B cell (primary cell): ENCODE measurements at regions not wholly inside any gene's neighbourhood (a gene's known extent, or its start where the extent isn't known, plus 50 kb on each side); places are given as distances from the start of the nearest gene placed in this dataset.

Experiments used
- ATAC-seq: fragments of 200-7000 bp; cut with Tn5 transposase; one replicate; pipeline ENCODE4 v1.10.0; 2021; ENCODE audit warnings: low read depth, mild to moderate bottlenecking, moderate number of reproducible peaks, moderate library complexity
- CTCF ChIA-PET: fragments of 350-600 bp; sonication (Branson Sonifier 250); formaldehyde crosslinking; loops from one replicate; lab custom pipeline; 2021; ENCODE audit warnings: antibody characterized with exemption, inconsistent platforms; lab: Charles Lee
- POLR2A ChIA-PET: fragments of 350-600 bp; sonication (Branson Sonifier 250); formaldehyde crosslinking; loops from one replicate; lab custom pipeline; 2021; ENCODE audit warnings: antibody characterized with exemption; lab: Charles Lee
- DNase-seq: peaks from one replicate; pipeline ENCODE4 v3.0.0; 2013
- H2AFZ ChIP-seq: 2 replicates; pipeline ENCODE4 v1.6.1; 2012; ENCODE audit warnings: mild to moderate bottlenecking, low read depth, low read length; ENCODE audit not compliant: insufficient read depth, poor library complexity, severe bottlenecking
- H3K27ac ChIP-seq, 2 donors: 1 replicate in 1 of 2; 2 replicates in 1 of 2; pipeline ENCODE4 v1.5.1; 2012 to 2013; ENCODE audit warnings: low read length in 2 of 2, mild to moderate bottlenecking in 2 of 2, moderate library complexity in 1 of 2
- H3K27me3 ChIP-seq, 4 experiments: fragments of 200-600 bp in 1 of 4; sonication (generic) in 1 of 4; replicated peaks in 1 of 4; 1 replicate in 2 of 4; 2 replicates in 2 of 4; pipeline versions ENCODE4 v1.6.1 to v1.7.0; 2013 to 2016; ENCODE audit warnings: low read length in 3 of 4, mild to moderate bottlenecking in 2 of 4, mixed read lengths in 1 of 4, moderate library complexity in 1 of 4; ENCODE audit not compliant: insufficient read depth in 4 of 4, control insufficient read depth in 3 of 4; ENCODE audit errors: control extremely low read depth in 1 of 4
- H3K36me3 ChIP-seq, 2 experiments: replicated peaks in 1 of 2; 1 replicate in 1 of 2; 2 replicates in 1 of 2; pipeline versions ENCODE4 v1.6.1 to v1.7.1; 2013; ENCODE audit warnings: low read length in 1 of 2; ENCODE audit not compliant: insufficient read depth in 2 of 2, control insufficient read depth in 1 of 2; ENCODE audit errors: control extremely low read depth in 1 of 2, extremely low read depth in 1 of 2
- H3K4me1 ChIP-seq, 2 donors: fragments of 200-600 bp in 1 of 2; sonication (generic) in 1 of 2; 1 replicate in 1 of 2; 2 replicates in 1 of 2; pipeline versions ENCODE4 v1.5.1 to v1.6.1; 2013 to 2017; ENCODE audit warnings: low read length in 2 of 2; ENCODE audit not compliant: control insufficient read depth in 2 of 2, insufficient read depth in 2 of 2
- H3K4me2 ChIP-seq: replicated peaks from 2 replicates; pipeline ENCODE3; 2012; ENCODE audit warnings: mild to moderate bottlenecking, low read depth, low read length; ENCODE audit not compliant: poor library complexity, severe bottlenecking
- H3K4me3 ChIP-seq, 5 experiments: fragments of 200-600 bp in 1 of 5; sonication (generic) in 1 of 5; 1 replicate in 3 of 5; 2 replicates in 2 of 5; pipeline versions ENCODE4 v1.5.1 to v1.7.0; 2011 to 2016; ENCODE audit warnings: low read length in 4 of 5, mild to moderate bottlenecking in 4 of 5, low read depth in 2 of 5, control low read depth in 1 of 5, moderate library complexity in 1 of 5; ENCODE audit not compliant: insufficient read depth in 1 of 5; ENCODE audit errors: control extremely low read depth in 1 of 5, extremely low read depth in 1 of 5
- H3K79me2 ChIP-seq: fragments of 200-600 bp; sonication (generic); one replicate; pipeline ENCODE4 v1.6.0; 2016; ENCODE audit warnings: low read length; ENCODE audit not compliant: control insufficient read depth, insufficient read depth
- H3K9ac ChIP-seq: fragments of 200-600 bp; sonication (generic); 2 replicates; pipeline ENCODE4 v1.6.1; 2017; ENCODE audit warnings: mild to moderate bottlenecking, low read length, moderate library complexity
- H3K9me3 ChIP-seq, 3 donors: one replicate each; pipeline versions ENCODE4 v1.6.1 to v1.7.1; 2013; ENCODE audit warnings: low read length in 2 of 3; ENCODE audit not compliant: control insufficient read depth in 2 of 3, insufficient read depth in 1 of 3; ENCODE audit errors: control extremely low read depth in 1 of 3
- H4K20me1 ChIP-seq: 2 replicates; pipeline ENCODE4 v1.6.0; 2012; ENCODE audit warnings: mild to moderate bottlenecking, low read length; ENCODE audit not compliant: insufficient read depth, control insufficient read depth, poor library complexity, severe bottlenecking
- H3K27ac Mint-ChIP-seq: one replicate; pipeline ENCODE4 v1.8.0; 2021; ENCODE audit warnings: mixed read lengths
- H3K27me3 Mint-ChIP-seq: one replicate; pipeline ENCODE4 v1.8.0; 2021; ENCODE audit warnings: mixed read lengths
- H3K4me1 Mint-ChIP-seq: one replicate; pipeline ENCODE4 v1.8.0; 2021; ENCODE audit warnings: mixed read lengths
- H3K4me3 Mint-ChIP-seq: one replicate; pipeline ENCODE4 v1.8.0; 2021; ENCODE audit warnings: mixed read lengths
- H3K9me3 Mint-ChIP-seq: one replicate; pipeline ENCODE4 v1.8.0; 2022; ENCODE audit warnings: mixed read lengths; ENCODE audit not compliant: insufficient read depth
- EZH2 ChIP-seq: IDR thresholded peaks from 2 replicates; pipeline ENCODE4 v1.6.1; 2012; ENCODE audit warnings: borderline replicate concordance, low read depth, mild to moderate bottlenecking, moderate library complexity, low read length; ENCODE audit not compliant: insufficient read depth, poor library complexity, severe bottlenecking
- WGBS: methylation state at CpG from one replicate; pipeline ENCODE4 v1.1.5; 2013; ENCODE audit warnings: missing lambda C conversion rate; ENCODE audit not compliant: insufficient coverage; 5-methylcytosine and 5-hydroxymethylcytosine counted together
- intact Hi-C: fragments of 100-400 bp; cut with micrococcal nuclease; formaldehyde crosslinking; loops from one replicate; pipeline ENCODE4 v1.10.0; 2022
- TF ChIP-seq, protein P1 (sequence below): fragments of 200-600 bp; IDR thresholded peaks from one replicate; pipeline ENCODE4 v1.8.0; 2022; ENCODE audit warnings: antibody characterized with exemption, mild to moderate bottlenecking

GRCh38 chr5:174947548-174947947 is 223.2 kb downstream of the MSX2 start:
- Mint-ChIP-seq H3K4me3 (no peak overlapping the region), H3K9me3 (no peaks in the 10 kb centered on the region), H3K27me3 (peaks cover 4% of the 10 kb centered on the region), H3K4me1 (no peaks in the 10 kb centered on the region), H3K27ac (no peak overlapping the region)
- H3K4me2 ChIP-seq = no peak overlapping the region
- WGBS = 100% methylated on average over 1 of the region's 1 CpG
- no peaks in the 10 kb centered on the region for H3K9me3 ChIP-seq
- ATAC-seq = no peak
- H3K4me1 ChIP-seq = no peaks in the 10 kb centered on the region
- no peak overlapping the region for H3K9ac ChIP-seq
- H3K27ac ChIP-seq = no peak overlapping the region
- H2AFZ ChIP-seq = no peak overlapping the region
- TF ChIP-seq, protein P1, sequence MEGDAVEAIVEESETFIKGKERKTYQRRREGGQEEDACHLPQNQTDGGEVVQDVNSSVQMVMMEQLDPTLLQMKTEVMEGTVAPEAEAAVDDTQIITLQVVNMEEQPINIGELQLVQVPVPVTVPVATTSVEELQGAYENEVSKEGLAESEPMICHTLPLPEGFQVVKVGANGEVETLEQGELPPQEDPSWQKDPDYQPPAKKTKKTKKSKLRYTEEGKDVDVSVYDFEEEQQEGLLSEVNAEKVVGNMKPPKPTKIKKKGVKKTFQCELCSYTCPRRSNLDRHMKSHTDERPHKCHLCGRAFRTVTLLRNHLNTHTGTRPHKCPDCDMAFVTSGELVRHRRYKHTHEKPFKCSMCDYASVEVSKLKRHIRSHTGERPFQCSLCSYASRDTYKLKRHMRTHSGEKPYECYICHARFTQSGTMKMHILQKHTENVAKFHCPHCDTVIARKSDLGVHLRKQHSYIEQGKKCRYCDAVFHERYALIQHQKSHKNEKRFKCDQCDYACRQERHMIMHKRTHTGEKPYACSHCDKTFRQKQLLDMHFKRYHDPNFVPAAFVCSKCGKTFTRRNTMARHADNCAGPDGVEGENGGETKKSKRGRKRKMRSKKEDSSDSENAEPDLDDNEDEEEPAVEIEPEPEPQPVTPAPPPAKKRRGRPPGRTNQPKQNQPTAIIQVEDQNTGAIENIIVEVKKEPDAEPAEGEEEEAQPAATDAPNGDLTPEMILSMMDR = no peak
- no peak for TF ChIP-seq EZH2
- no peak for DNase-seq
- H3K27me3 ChIP-seq = no peaks in the 10 kb centered on the region
- intact Hi-C loops = no loop called here
- no peaks in the 10 kb centered on the region for H4K20me1 ChIP-seq
- no peaks in the 10 kb centered on the region for H3K79me2 ChIP-seq
- POLR2A ChIA-PET = no interaction called here
- no peak overlapping the region for H3K4me3 ChIP-seq
- H3K36me3 ChIP-seq = no peaks in the 10 kb centered on the region
- CTCF ChIA-PET = interaction anchor here (1.4 kb wide), 1 partner anchor 10 kb away, joined by 5 read pairs; no protein-coding TSS in a partner anchor

DNA sequence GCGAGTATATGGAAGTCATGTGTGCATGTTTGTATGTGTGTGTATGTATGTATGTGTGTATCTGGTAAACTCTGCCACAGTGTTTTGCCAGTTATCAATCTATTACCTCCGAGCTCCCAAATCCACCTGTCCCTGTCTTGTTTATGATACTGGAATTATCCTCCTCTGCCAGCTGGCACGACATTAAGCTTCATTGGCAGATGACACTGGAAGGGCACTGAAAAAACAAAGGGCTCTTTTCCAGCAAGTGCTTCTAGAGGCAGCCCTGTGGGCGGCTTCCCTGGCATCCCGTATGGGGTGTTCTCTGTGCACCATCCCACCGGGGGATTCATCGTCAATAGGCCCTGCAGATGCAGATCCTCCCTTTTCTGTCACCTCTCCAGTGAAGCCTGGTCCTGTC is 221.5 kb downstream of the MSX2 start:
- no peak overlapping the region for H3K27ac Mint-ChIP-seq
- ATAC-seq (no peak), DNase-seq (no peak)
- H3K4me1 Mint-ChIP-seq = no peaks in the 10 kb centered on the region
- H3K9ac ChIP-seq = no peak overlapping the region
- TF ChIP-seq EZH2 = no peak
- TF ChIP-seq, protein P1 = no peak
- intact Hi-C loops = no loop called here
- 92% methylated on average over 5 of the region's 7 CpGs for WGBS
- H3K79me2 ChIP-seq = no peaks in the 10 kb centered on the region
- ChIA-PET CTCF (no interaction called here), POLR2A (no interaction called here)
- no peaks in the 10 kb centered on the region for H3K4me1 ChIP-seq
- peaks cover 10% of the 10 kb centered on the region for H3K27me3 Mint-ChIP-seq
- no peaks in the 10 kb centered on the region for H3K9me3 ChIP-seq
- no peaks in the 10 kb centered on the region for H3K27me3 ChIP-seq
- H2AFZ ChIP-seq = no peak overlapping the region
- H3K4me3 ChIP-seq = no peak overlapping the region
- no peaks in the 10 kb centered on the region for H3K9me3 Mint-ChIP-seq
- H3K36me3 ChIP-seq = no peaks in the 10 kb centered on the region
- no peak overlapping the region for H3K4me3 Mint-ChIP-seq
- no peaks in the 10 kb centered on the region for H4K20me1 ChIP-seq
- no peak overlapping the region for H3K27ac ChIP-seq
- no peak overlapping the region for H3K4me2 ChIP-seq
